ENCODE measurements at regions not wholly inside any gene's neighbourhood (a gene's known extent, or its start where the extent isn't known, plus 50 kb on each side); places are given as distances from the start of the nearest gene placed in this dataset.

DNA sequence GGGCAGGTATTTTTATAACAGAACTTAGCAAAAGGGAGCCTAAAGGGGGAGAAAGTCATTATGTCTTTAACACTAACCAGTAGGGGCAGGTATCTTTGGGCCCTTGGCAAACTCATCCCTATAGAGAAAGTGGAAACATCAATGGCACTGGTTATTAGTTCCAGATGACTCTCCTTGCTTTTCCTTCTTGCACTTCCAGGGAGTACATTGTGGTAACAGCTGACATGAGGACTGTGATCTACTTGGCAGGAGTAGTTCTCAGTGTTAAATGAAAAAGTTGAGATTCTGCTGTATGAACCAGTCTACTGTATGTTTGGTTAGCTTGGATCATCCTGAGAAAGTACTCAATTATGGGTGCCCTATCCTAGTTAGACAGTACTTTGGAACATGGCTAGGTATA lies 93.6 kb downstream of the ATXN3L start:
- ATAC-seq (ENCODE audit: low FRiP score) (no peak), DNase-seq (ENCODE audit: low spot score) (no peak)
- TF ChIP-seq, protein P1, sequence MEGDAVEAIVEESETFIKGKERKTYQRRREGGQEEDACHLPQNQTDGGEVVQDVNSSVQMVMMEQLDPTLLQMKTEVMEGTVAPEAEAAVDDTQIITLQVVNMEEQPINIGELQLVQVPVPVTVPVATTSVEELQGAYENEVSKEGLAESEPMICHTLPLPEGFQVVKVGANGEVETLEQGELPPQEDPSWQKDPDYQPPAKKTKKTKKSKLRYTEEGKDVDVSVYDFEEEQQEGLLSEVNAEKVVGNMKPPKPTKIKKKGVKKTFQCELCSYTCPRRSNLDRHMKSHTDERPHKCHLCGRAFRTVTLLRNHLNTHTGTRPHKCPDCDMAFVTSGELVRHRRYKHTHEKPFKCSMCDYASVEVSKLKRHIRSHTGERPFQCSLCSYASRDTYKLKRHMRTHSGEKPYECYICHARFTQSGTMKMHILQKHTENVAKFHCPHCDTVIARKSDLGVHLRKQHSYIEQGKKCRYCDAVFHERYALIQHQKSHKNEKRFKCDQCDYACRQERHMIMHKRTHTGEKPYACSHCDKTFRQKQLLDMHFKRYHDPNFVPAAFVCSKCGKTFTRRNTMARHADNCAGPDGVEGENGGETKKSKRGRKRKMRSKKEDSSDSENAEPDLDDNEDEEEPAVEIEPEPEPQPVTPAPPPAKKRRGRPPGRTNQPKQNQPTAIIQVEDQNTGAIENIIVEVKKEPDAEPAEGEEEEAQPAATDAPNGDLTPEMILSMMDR (IDR thresholded peaks at IDR 0.05): no peak

GRCh38 chrX:13223868-13224567 lies 95.8 kb downstream of the ATXN3L start:
- DNase-seq (ENCODE audit: low spot score): no peak
- TF ChIP-seq, protein P1 (IDR thresholded peaks at IDR 0.05): no peak
- no peak for ATAC-seq (ENCODE audit: low FRiP score)

DNA sequence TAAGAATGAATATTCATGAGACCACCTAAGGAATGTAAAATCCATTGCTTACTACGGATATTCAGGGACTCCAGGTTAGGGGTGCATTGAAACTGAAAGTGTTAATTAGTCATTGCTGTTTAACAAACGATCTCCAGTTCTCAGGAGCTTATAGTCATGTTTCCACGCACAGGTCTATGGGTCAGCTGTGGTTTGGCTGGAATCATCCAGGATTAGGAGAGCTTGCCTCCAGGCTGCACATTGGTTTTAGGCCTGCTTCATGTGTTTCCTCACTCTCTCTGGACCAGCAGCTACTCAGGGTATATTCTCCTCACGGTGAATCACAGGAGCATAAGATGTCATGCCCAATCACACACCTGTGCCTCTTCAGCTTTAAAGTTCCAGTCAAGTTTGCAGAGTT lies 98.9 kb downstream of the ATXN3L start:
- DNase-seq (ENCODE audit: low spot score) (no peak), ATAC-seq (ENCODE audit: low FRiP score) (no peak)
- TF ChIP-seq, protein P1 (IDR thresholded peaks at IDR 0.05): no peak

DNA sequence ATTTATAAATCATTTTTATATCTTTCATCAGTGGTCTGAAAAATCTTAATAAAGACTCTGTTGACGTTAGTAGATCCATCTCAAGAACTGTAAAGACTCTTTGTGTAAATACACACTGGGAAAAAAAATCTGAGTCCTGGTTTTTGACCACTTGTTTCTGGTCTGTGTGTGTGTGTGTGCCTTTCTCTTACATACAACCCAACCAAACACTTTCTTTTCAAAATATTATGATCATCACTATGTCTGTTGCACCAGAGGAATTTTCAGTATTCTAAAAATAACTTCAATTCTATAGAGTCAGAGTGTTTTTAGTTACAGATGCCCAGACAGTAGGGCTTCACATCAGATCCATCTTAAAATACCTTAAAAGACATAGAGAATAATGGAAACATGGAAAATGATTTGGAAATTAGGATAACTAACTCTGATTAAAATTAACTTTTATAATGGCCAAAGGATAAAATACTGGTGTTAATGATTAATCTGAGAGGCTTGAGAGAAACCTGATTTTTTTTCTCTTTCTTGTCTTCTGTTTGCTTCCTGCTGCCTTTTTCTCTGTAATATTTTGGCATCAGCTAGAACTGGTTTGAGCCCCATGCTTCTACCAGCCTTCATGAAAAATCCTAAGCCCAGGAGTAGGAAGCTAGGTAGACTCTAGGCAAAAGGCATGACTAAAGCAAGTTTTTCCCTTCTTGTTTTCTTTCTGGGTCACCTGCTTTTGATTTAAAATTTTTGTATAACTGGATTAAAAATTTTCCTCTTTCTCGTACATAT lies 99.7 kb downstream of the ATXN3L start:
- DNase-seq (ENCODE audit: low spot score) (no peak), ATAC-seq (ENCODE audit: low FRiP score) (no peak)
- TF ChIP-seq, protein P1 (IDR thresholded peaks at IDR 0.05): no peak

GRCh38 chrX:13218758-13219157 lies 101.1 kb downstream of the ATXN3L start:
- TF ChIP-seq, protein P1 (IDR thresholded peaks at IDR 0.05): no peak
- ATAC-seq (ENCODE audit: low FRiP score) (no peak), DNase-seq (ENCODE audit: low spot score) (no peak)

GRCh38 chrX:13216139-13216538 lies 103.7 kb downstream of the ATXN3L start:
- TF ChIP-seq, protein P1 (IDR thresholded peaks at IDR 0.05): no peak
- no peak for DNase-seq (ENCODE audit: low spot score)
- peak; percentile 36 for ATAC-seq (ENCODE audit: low FRiP score)

DNA sequence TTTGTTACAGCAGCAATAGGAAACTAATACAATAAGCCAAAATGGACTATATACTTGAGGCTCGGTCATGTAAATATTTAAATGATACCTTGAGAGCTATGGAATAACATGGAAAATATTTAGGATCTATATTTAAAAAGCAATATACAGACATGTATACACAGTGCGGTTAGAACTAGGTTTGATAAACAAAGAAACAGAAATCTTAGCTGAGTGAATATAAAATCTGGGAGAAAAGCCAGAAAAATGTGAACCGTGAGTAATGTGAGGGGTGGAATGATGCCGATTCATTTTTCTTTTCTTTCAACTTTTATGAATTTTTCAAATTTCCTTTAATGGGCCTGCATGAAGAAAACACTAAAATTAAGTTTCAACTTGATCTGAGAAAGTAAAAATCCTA lies 104.1 kb downstream of the ATXN3L start:
- TF ChIP-seq, protein P1 (IDR thresholded peaks at IDR 0.05): no peak
- ATAC-seq (ENCODE audit: low FRiP score): peak; percentile 36
- DNase-seq (ENCODE audit: low spot score): no peak
